Neural progenitor cell (in vitro differentiated cells): ENCODE measurements at regions not wholly inside any gene's neighbourhood (a gene's known extent, or its start where the extent isn't known, plus 50 kb on each side); places are given as distances from the start of the nearest gene placed in this dataset.

Source experiments
- DNase-seq: peaks from one replicate; pipeline ENCODE4 v3.0.0-alpha.2; 2016; ENCODE audit warnings: low spot score
- H2AFZ ChIP-seq: fragments of 200-600 bp; sonication (generic); replicated peaks from 2 replicates; pipeline ENCODE4 v1.6.1; 2016; ENCODE audit warnings: antibody characterized with exemption
- H3F3A ChIP-seq: fragments of 200-600 bp; sonication (generic); 2 replicates; pipeline ENCODE4 v1.6.1; 2016; ENCODE audit warnings: antibody characterized with exemption, low read depth
- H3K27ac ChIP-seq: fragments of 200-600 bp; sonication (generic); 2 replicates; pipeline ENCODE4 v1.5.1; 2016; ENCODE audit warnings: mild to moderate bottlenecking
- H3K27me3 ChIP-seq: fragments of 200-600 bp; sonication (generic); 2 replicates; pipeline ENCODE4 v1.6.1; 2016; ENCODE audit warnings: mild to moderate bottlenecking, moderate library complexity
- H3K36me3 ChIP-seq: fragments of 200-600 bp; sonication (generic); 2 replicates; pipeline ENCODE4 v1.5.1; 2016
- H3K4me1 ChIP-seq: fragments of 200-600 bp; sonication (generic); 2 replicates; pipeline ENCODE4 v1.6.1; 2016; ENCODE audit warnings: mixed run types
- H3K4me2 ChIP-seq: fragments of 200-600 bp; sonication (generic); 2 replicates; pipeline ENCODE4 v1.6.1; 2016
- H3K4me3 ChIP-seq: fragments of 200-600 bp; sonication (generic); 2 replicates; pipeline ENCODE4 v1.5.1; 2016
- H3K79me2 ChIP-seq: fragments of 200-600 bp; sonication (generic); 2 replicates; pipeline ENCODE4 v1.6.1; 2016; ENCODE audit warnings: low read depth
- H3K9ac ChIP-seq: fragments of 200-600 bp; sonication (generic); 2 replicates; pipeline ENCODE4 v1.6.1; 2016
- H3K9me3 ChIP-seq: fragments of 200-600 bp; sonication (generic); 2 replicates; pipeline ENCODE4 v1.5.1; 2016; ENCODE audit warnings: low read depth
- H4K20me1 ChIP-seq: fragments of 200-600 bp; sonication (generic); 2 replicates; pipeline ENCODE4 v1.6.1; 2016; ENCODE audit warnings: low read depth
- H3K27ac Mint-ChIP-seq: 3 replicates; pipeline ENCODE4 v1.8.0; 2021; ENCODE audit warnings: mixed read lengths
- H3K27me3 Mint-ChIP-seq: 2 replicates; pipeline ENCODE4 v1.8.0; 2022; ENCODE audit warnings: low read depth, mild to moderate bottlenecking, inconsistent platforms, moderate library complexity, mixed read lengths; ENCODE audit not compliant: insufficient read depth
- H3K36me3 Mint-ChIP-seq: 3 replicates; pipeline ENCODE4 v1.8.0; 2021; ENCODE audit warnings: mixed read lengths
- H3K4me1 Mint-ChIP-seq: 3 replicates; pipeline ENCODE4 v1.8.0; 2021; ENCODE audit warnings: mixed read lengths
- H3K4me3 Mint-ChIP-seq: 3 replicates; pipeline ENCODE4 v1.8.0; 2021; ENCODE audit warnings: mild to moderate bottlenecking, moderate library complexity, mixed read lengths
- H3K9me3 Mint-ChIP-seq: 3 replicates; pipeline ENCODE4 v1.8.0; 2020; ENCODE audit warnings: mixed read lengths
- CTCF ChIP-seq: fragments of 200-600 bp; sonication (generic); IDR thresholded peaks from 2 replicates; pipeline ENCODE4 v1.5.1; 2017; ENCODE audit warnings: antibody characterized with exemption, mild to moderate bottlenecking
- EZH2 ChIP-seq: fragments of 200-600 bp; sonication (generic); IDR thresholded peaks from 2 replicates; pipeline ENCODE4 v1.6.1; 2017; ENCODE audit warnings: antibody characterized with exemption, mild to moderate bottlenecking, moderate library complexity
- EZH2phosphoT487 ChIP-seq: fragments of 200-600 bp; sonication (generic); IDR thresholded peaks from 2 replicates; pipeline ENCODE4 v1.6.1; 2017; ENCODE audit warnings: antibody characterized with exemption

- H3K79me2 ChIP-seq = no peaks in the 10 kb centered on the region
These were observed 52.7 kb upstream of the CIBAR2 start for GRCh38 chr16:85164838-85165516.

GRCh38 chr16:85165781-85166180 lies 53.5 kb upstream of the CIBAR2 start:
- H3K27me3 Mint-ChIP-seq = peaks cover 26% of the 10 kb centered on the region
- peaks cover 15% of the 10 kb centered on the region for H3F3A ChIP-seq
- H3K36me3 Mint-ChIP-seq = no peaks in the 10 kb centered on the region

More at GRCh38 chr16:85164838-85165516, 52.7 kb upstream of the CIBAR2 start:
- H3K4me3 ChIP-seq = no peak overlapping the region
- TF ChIP-seq EZH2 = no peak
- TF ChIP-seq CTCF = no peak
- no peak for TF ChIP-seq EZH2phosphoT487
- H3K4me2 ChIP-seq = no peak overlapping the region
- Mint-ChIP-seq H3K27me3 (peaks cover 22% of the 10 kb centered on the region), H3K4me1 (peaks cover 54% of the 10 kb centered on the region), H3K27ac (peak overlapping the region; percentile 18), H3K36me3 (no peaks in the 10 kb centered on the region), H3K9me3 (no peaks in the 10 kb centered on the region), H3K4me3 (no peak overlapping the region)
- H3K9ac ChIP-seq = no peak overlapping the region
- H3F3A ChIP-seq = peaks cover 15% of the 10 kb centered on the region
- H3K27ac ChIP-seq = no peak overlapping the region
- no peaks in the 10 kb centered on the region for H3K36me3 ChIP-seq
- H4K20me1 ChIP-seq = no peaks in the 10 kb centered on the region
- H3K4me1 ChIP-seq = peaks cover 8% of the 10 kb centered on the region
- DNase-seq = no peak
- no peak overlapping the region for H2AFZ ChIP-seq
- no peaks in the 10 kb centered on the region for H3K9me3 ChIP-seq
- H3K27me3 ChIP-seq = peaks cover 6% of the 10 kb centered on the region

GRCh38 chr16:85166281-85166680 lies 54.0 kb upstream of the CIBAR2 start:
- Mint-ChIP-seq H3K27me3 (peaks cover 28% of the 10 kb centered on the region), H3K36me3 (no peaks in the 10 kb centered on the region), H3K4me3 (no peak overlapping the region), H3K9me3 (no peaks in the 10 kb centered on the region), H3K27ac (no peak overlapping the region), H3K4me1 (peaks cover 47% of the 10 kb centered on the region)
- H3K4me1 ChIP-seq = peaks cover 17% of the 10 kb centered on the region
- DNase-seq = no peak
- H3F3A ChIP-seq = peaks cover 15% of the 10 kb centered on the region
- H3K4me3 ChIP-seq = no peak overlapping the region
- H3K9me3 ChIP-seq = no peaks in the 10 kb centered on the region
- no peak overlapping the region for H3K27ac ChIP-seq
- H2AFZ ChIP-seq = no peak overlapping the region
- no peak overlapping the region for H3K4me2 ChIP-seq
- H3K36me3 ChIP-seq = no peaks in the 10 kb centered on the region
- peaks cover 13% of the 10 kb centered on the region for H4K20me1 ChIP-seq
- TF ChIP-seq EZH2phosphoT487 (no peak), CTCF (no peak), EZH2 (no peak)
- peaks cover 19% of the 10 kb centered on the region for H3K27me3 ChIP-seq
- H3K9ac ChIP-seq = no peak overlapping the region
- no peaks in the 10 kb centered on the region for H3K79me2 ChIP-seq

More at GRCh38 chr16:85165781-85166180, 53.5 kb upstream of the CIBAR2 start:
- no peak overlapping the region for H3K4me3 Mint-ChIP-seq
- no peak overlapping the region for H3K9ac ChIP-seq
- H3K27ac Mint-ChIP-seq = no peak overlapping the region
- DNase-seq = no peak
- no peak overlapping the region for H2AFZ ChIP-seq
- peaks cover 8% of the 10 kb centered on the region for H4K20me1 ChIP-seq
- TF ChIP-seq EZH2phosphoT487 (no peak), EZH2 (no peak), CTCF (no peak)
- no peak overlapping the region for H3K27ac ChIP-seq
- peaks cover 16% of the 10 kb centered on the region for H3K4me1 ChIP-seq
- H3K9me3 ChIP-seq = no peaks in the 10 kb centered on the region
- H3K4me3 ChIP-seq = no peak overlapping the region
- H3K27me3 ChIP-seq = peaks cover 14% of the 10 kb centered on the region
- H3K9me3 Mint-ChIP-seq = no peaks in the 10 kb centered on the region
- H3K4me2 ChIP-seq = no peak overlapping the region
- H3K36me3 ChIP-seq = no peaks in the 10 kb centered on the region
- no peaks in the 10 kb centered on the region for H3K79me2 ChIP-seq
- H3K4me1 Mint-ChIP-seq = peaks cover 47% of the 10 kb centered on the region
